Stomach (tissue), 8 donors: ENCODE measurements at regions not wholly inside any gene's neighbourhood (a gene's known extent, or its start where the extent isn't known, plus 50 kb on each side); places are given as distances from the start of the nearest gene placed in this dataset.

Experiments
- DNase-seq, 2 donors: peaks; one replicate each; pipeline versions ENCODE4 v3.0.0 to v3.0.0-alpha.2; 2013 to 2019
- H3K27ac ChIP-seq, 5 donors: fragments of 200-600 bp in 4 of 5; sonication (generic) in 4 of 5; one replicate each; pipeline ENCODE4 v1.5.1; 2013 to 2019; ENCODE audit warnings: mild to moderate bottlenecking in 1 of 5, moderate library complexity in 1 of 5
- H3K27me3 ChIP-seq, 3 donors: fragments of 200-600 bp; sonication (generic); one replicate each; pipeline ENCODE4 v1.5.1; 2017 to 2019; ENCODE audit warnings: mixed run types in 1 of 3
- H3K36me3 ChIP-seq, 4 donors: fragments of 200-600 bp; sonication (generic); 1 replicate in 3 of 4; 2 replicates in 1 of 4; pipeline ENCODE4 v1.5.1; 2016 to 2019
- H3K4me1 ChIP-seq, 4 donors: fragments of 200-600 bp; sonication (generic); one replicate each; pipeline ENCODE4 v1.5.1; 2016 to 2019
- H3K4me3 ChIP-seq, 4 donors: fragments of 200-600 bp; sonication (generic) in 3 of 4; one replicate each; pipeline ENCODE4 v1.5.1; 2016 to 2019; ENCODE audit warnings: mild to moderate bottlenecking in 1 of 4
- H3K9me3 ChIP-seq, 4 donors: fragments of 200-600 bp; sonication (generic); one replicate each; pipeline ENCODE4 v1.5.1; 2016 to 2019
- EP300 ChIP-seq: sonication (generic); formaldehyde crosslinking; IDR thresholded peaks from one replicate; pipeline ENCODE4 v1.6.1; 2017; ENCODE audit warnings: antibody characterized with exemption
- POLR2A ChIP-seq, 4 donors: fragments of 450-650 bp; IDR thresholded peaks; one replicate each; pipeline ENCODE4 v1.6.1; 2016; ENCODE audit warnings: antibody characterized with exemption in 4 of 4, control low read depth in 2 of 4, mild to moderate bottlenecking in 1 of 4, moderate library complexity in 1 of 4
- POLR2AphosphoS5 ChIP-seq, 3 donors: sonication (generic); formaldehyde crosslinking; IDR thresholded peaks; one replicate each; pipeline ENCODE4 v1.6.1; 2016; ENCODE audit warnings: antibody characterized with exemption in 3 of 3
- WGBS, 5 donors: extraction: QIAGEN DNeasy Blood & Tissue Kit in 3 of 5; methylation state at CpG; one replicate each; pipeline versions ENCODE4 v1.1.5 to v1.1.7; 2013 to 2018; 5-methylcytosine and 5-hydroxymethylcytosine counted together
- intact Hi-C: fragments of 100-400 bp; cut with DNase I; formaldehyde crosslinking; loops from one replicate; pipeline ENCODE4 v1.15.1; 2023; ENCODE audit warnings: low total_unique reads
- TF ChIP-seq, protein P1 (sequence below), 7 experiments: fragments of 450-650 bp in 4 of 7; fragments of 200-600 bp in 3 of 7; sonication (generic) in 3 of 7; IDR thresholded peaks; one replicate each; pipeline ENCODE4 v1.5.1; 2016 to 2019; ENCODE audit warnings: antibody characterized with exemption in 7 of 7, control low read depth in 2 of 7, mild to moderate bottlenecking in 1 of 7
- donor health status: healthy with polysubstance abuse.
- donor health status: Bipolar disorder and iron deficiency.
- donor health status: healthy.

DNA sequence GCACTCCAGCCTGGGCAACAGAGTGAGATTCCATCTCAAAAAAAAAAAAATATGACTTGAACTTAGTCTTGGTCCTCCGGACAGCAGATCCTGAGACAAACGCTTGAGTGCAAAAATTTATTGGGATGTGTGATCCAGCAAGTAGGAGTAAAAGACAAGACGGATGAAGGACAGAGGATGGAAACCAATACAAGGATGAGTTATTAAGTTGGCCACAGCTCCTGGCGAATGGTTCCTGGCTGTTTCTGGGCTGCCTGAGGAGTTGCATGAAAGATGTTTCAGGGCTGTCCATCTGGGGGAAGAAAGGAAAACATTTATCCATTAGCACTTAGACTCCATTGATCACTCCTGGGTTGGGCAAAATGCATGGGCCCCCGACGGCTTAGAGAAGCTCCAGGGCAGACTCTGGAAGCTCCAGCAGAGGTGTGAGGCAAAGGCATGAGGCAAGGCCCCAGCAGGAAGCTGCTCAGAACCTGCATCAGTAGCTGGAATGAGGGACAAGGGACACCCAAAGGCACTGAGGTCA lies 98.3 kb upstream of the ZNF438 start:
- DNase-seq: peak in 1 of 2 donors; percentile 47
- WGBS, 5 donors: 75 to 90% (median 86%) methylated on average over 6 of the region's 6 CpGs
- Histone ChIP-seq H3K36me3 (no peaks in the 10 kb centered on the region), H3K9me3 (no peaks in the 10 kb centered on the region), H3K4me3 (no peak overlapping the region), H3K27me3 (no peaks in the 10 kb centered on the region), H3K4me1 (peaks cover 16 to 22% (median 20%) of the 10 kb centered on the region in 4 donors), H3K27ac (peak overlapping the region in 3 of 5 donors; percentile 20 to 75 (median 26))
- intact Hi-C loops: no loop called here
- TF ChIP-seq, protein P1, sequence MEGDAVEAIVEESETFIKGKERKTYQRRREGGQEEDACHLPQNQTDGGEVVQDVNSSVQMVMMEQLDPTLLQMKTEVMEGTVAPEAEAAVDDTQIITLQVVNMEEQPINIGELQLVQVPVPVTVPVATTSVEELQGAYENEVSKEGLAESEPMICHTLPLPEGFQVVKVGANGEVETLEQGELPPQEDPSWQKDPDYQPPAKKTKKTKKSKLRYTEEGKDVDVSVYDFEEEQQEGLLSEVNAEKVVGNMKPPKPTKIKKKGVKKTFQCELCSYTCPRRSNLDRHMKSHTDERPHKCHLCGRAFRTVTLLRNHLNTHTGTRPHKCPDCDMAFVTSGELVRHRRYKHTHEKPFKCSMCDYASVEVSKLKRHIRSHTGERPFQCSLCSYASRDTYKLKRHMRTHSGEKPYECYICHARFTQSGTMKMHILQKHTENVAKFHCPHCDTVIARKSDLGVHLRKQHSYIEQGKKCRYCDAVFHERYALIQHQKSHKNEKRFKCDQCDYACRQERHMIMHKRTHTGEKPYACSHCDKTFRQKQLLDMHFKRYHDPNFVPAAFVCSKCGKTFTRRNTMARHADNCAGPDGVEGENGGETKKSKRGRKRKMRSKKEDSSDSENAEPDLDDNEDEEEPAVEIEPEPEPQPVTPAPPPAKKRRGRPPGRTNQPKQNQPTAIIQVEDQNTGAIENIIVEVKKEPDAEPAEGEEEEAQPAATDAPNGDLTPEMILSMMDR (IDR thresholded peaks at IDR 0.05): no peak
- no peak for TF ChIP-seq POLR2A (IDR thresholded peaks at IDR 0.05)
- TF ChIP-seq POLR2AphosphoS5 (IDR thresholded peaks at IDR 0.05): no peak
- TF ChIP-seq EP300: no peak

DNA sequence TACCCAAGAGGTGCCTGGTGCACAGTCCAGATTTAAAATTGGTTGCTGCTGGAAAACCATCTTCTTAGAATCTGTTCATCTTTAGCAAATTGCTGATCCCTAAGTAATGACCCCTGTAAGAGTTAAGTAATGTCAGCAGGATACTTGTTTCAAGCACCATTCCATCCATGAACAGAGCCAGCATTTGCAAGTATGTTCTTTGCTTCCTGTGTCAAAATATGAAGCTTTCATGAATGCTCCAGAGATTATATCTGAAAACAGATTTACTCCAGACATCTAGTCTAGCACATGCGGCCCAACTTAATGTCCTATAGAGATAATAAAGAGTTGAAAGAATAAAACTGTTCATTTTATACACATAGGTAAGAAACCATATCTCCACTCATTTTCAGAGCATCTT lies 98.7 kb upstream of the ZNF438 start:
- Histone ChIP-seq H3K4me3 (no peak overlapping the region), H3K27ac (peak overlapping the region in 2 of 5 donors; percentile 20 to 75), H3K9me3 (no peaks in the 10 kb centered on the region), H3K36me3 (no peaks in the 10 kb centered on the region), H3K27me3 (no peaks in the 10 kb centered on the region), H3K4me1 (peaks cover 16 to 26% (median 22%) of the 10 kb centered on the region in 4 donors)
- TF ChIP-seq EP300: no peak
- TF ChIP-seq, protein P1 (IDR thresholded peaks at IDR 0.05): no peak
- TF ChIP-seq POLR2A (IDR thresholded peaks at IDR 0.05): no peak
- no peak for TF ChIP-seq POLR2AphosphoS5 (IDR thresholded peaks at IDR 0.05)
- 57 to 86% (median 77%) methylated on average over 1 of the region's 1 CpG for WGBS, 5 donors
- peak in 1 of 2 donors; percentile 31 for DNase-seq
- intact Hi-C loops: no loop called here

DNA sequence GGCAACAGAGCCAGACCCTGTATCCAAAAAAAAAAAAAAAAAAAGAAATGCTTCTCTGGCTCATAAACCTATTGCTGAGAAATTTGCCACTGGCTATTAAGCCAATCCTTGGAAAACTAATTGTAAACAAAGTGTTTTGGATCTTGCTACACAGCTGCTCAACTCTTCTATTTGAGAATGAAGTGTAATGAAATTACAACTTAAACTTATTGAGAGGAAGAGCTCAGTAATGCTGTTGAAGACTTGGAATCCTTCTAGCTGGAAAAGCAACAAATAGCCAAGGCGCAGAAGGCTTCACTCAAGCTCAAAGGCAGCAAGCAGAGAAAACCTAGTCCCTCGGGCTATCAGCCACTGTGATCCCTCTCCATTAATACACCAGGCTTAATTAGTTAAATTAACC lies 99.6 kb upstream of the ZNF438 start:
- no peak overlapping the region for H3K4me3 ChIP-seq
- TF ChIP-seq POLR2A (IDR thresholded peaks at IDR 0.05) (no peak), EP300 (no peak), POLR2AphosphoS5 (IDR thresholded peaks at IDR 0.05) (no peak)
- TF ChIP-seq, protein P1 (IDR thresholded peaks at IDR 0.05): no peak
- 74 to 89% (median 80%) methylated on average over 2 of the region's 2 CpGs for whole genome bisulfite sequencing, 5 donors
- H3K27me3 ChIP-seq: no peaks in the 10 kb centered on the region
- no peaks in the 10 kb centered on the region for H3K9me3 ChIP-seq
- intact Hi-C loops: no loop called here
- peak overlapping the region in 2 of 5 donors; percentile 22 to 75 for H3K27ac ChIP-seq
- no peaks in the 10 kb centered on the region for H3K36me3 ChIP-seq
- DNase-seq: peak in 1 of 2 donors; percentile 23
- H3K4me1 ChIP-seq: peaks cover 16 to 26% (median 22%) of the 10 kb centered on the region in 4 donors

GRCh38 chr10:31132681-31133244 lies 101.1 kb upstream of the ZNF438 start:
- H3K27ac ChIP-seq: peak overlapping the region in 4 of 5 donors; percentile 83 to 92 (median 87)
- H3K27me3 ChIP-seq: no peaks in the 10 kb centered on the region
- H3K4me3 ChIP-seq: no peak overlapping the region
- H3K9me3 ChIP-seq: no peaks in the 10 kb centered on the region
- DNase-seq: no peak
- TF ChIP-seq POLR2AphosphoS5 (IDR thresholded peaks at IDR 0.05): no peak
- TF ChIP-seq EP300: no peak
- TF ChIP-seq POLR2A (IDR thresholded peaks at IDR 0.05): no peak
- TF ChIP-seq, protein P1 (IDR thresholded peaks at IDR 0.05): no peak
- 82 to 91% (median 89%) methylated on average over 6 of the region's 6 CpGs for WGBS, 5 donors
- peaks cover 16 to 38% (median 29%) of the 10 kb centered on the region in 4 donors for H3K4me1 ChIP-seq
- intact Hi-C loops: no loop called here
- H3K36me3 ChIP-seq: no peaks in the 10 kb centered on the region
